HG02885 (cell line): ENCODE measurements at regions not wholly inside any gene's neighbourhood (a gene's known extent, or its start where the extent isn't known, plus 50 kb on each side); places are given as distances from the start of the nearest gene placed in this dataset.
A peak's percentile ranks its signal among the peaks of the same experiment; 100 is the strongest.

Source experiments
- ATAC-seq: cut with Tn5 transposase; IDR thresholded peaks from one replicate; pipeline ENCODE4 v1.9.1; 2021; ENCODE audit warnings: mild to moderate bottlenecking; ENCODE audit not compliant: unreplicated experiment, poor library complexity

DNA sequence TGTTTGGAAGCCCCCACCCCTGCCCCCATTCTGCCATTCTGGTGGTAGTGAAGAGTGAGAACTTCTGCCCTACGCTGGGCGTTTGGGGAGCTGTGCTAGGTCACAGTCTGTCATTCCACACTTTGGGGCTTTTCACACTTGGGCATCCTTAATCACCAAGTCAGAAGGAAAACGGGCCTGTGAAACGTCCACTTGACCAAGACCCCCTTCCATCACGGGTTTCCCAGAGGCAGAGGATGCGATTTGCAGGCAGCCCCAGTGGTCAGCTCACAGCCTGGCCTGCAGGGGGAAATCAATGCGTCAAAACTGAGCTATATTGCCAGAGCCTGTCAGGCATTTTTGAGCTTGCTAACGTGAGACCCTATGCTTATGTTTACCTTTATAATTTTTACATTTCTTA is 663.3 kb upstream of the MGMT start:
- ATAC-seq: no peak

DNA sequence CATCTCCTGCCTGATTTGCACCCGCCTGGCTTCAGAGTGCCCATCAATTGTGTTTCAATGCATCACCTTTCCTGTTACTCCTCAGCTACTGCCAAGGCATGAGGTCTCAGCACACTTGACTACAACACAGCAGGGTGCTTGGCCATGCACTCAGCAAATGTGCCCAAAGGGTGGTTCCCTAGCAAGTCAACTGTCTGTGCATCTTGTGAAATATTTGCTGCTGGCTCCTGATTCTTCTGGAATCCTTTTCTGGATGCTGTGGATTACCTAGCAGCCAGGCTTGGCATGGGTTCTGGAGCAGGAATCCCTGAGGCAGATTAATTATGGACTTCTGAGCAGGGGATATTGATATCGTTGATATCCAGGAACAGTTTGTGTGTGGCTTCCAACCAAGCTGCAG is 662.6 kb upstream of the MGMT start:
- no peak for ATAC-seq

DNA sequence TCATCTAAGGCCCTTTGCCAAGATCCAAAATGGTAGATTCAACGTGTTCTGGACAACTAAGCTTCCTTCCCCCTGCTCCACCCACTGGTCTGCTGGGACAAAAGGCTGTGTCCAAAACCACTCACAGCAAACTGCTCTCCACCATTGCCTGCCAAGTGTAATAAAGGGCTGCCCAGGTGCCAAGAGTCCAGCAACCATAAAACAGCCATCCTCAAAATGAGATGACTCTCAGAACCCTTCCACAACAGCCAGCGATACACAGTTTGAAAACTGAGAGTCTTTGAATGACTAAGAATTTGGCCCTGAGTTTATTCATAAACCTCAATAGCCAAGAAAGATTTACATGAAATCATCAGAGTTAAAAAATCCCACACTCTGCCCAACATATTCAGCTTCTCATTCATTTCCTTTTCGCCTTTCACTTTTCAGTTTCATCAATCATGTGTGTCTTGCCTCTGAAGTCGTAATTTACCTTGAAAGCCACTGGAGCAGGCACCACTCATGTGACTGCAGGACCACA is 658.1 kb upstream of the MGMT start:
- peak; percentile 64 for ATAC-seq

DNA sequence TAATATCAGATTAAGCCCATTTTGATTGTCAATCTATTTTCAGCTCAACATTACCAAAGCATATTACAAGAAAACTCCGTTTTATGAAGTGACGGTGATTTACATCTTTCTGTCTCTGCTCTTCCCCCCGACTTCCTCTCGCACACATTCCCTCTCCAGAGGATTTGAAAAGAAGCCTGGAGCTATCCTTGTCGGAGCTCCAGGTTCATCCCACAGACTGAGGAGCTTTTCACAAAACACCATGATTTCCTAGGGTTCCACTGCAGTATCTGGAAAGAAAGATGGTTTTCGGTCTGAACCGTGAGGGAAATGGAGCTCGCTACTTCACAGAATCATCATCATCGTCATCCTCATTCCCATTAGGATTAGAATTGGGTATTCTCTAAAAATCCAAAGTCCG is 655.5 kb upstream of the MGMT start:
- ATAC-seq: no peak

DNA sequence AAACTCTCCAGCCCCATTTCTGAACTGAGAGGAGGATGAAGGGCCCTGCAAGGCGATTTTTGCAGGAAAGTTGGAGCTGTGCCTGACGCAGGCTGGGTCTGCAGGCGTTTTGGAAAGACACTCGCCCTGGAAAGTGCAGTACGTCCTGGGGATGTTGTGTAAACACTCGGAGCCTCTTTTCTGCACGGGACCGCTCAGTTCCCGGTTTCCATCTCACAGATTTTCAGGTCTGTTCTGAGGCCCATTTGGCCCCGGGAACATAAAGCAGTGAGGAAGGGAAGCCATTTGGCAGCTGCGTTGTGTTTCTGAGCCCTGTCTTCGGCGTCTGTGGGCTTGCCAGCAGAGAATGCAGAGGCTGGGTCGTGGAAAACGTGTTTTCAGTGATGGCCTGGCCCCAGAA is 655.0 kb upstream of the MGMT start:
- ATAC-seq: no peak

- no peak for ATAC-seq
These were observed 653.5 kb upstream of the MGMT start for GRCh38 chr10:128813574-128813973.

DNA sequence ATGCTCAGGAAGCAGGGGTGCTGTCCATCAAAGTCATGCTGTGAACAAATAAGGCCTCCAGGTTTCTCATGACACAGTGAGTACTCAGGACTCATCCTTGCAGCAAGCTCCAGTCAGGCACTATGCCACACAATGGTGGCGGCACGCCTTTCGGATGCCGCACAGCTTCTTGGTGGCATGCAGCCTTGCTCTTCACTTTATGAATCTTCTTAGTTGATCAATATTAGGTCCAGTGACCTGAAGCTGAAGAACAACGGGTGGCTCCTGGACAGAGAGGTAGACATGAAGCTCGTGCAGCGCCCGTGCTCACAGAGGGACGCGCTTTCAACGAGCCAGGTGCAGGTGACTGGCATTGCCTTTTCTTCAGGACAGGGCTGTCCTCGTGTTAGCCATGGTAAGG is 653.0 kb upstream of the MGMT start:
- ATAC-seq: no peak

GRCh38 chr10:128814782-128815181 is 652.3 kb upstream of the MGMT start:
- ATAC-seq: no peak

DNA sequence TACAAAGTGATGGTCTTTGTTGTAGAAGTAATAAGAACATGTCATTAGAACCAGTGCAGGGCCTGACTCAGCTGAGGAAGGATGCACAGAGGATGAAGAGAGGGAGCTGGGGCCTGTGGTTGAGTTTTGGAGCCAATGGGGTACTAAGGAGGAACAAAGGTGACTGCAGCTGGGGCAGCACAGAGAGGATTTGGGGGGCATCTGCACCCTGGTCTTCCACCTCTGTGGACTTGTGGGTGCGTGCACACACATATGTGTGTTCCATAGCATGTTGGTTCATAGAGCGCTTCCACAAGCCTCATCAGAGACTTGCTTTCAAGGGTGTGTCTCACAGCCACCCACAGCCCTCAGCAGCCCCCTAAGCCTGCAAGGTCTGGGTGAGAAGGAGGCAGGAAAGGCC is 650.3 kb upstream of the MGMT start:
- ATAC-seq: no peak

- no peak for ATAC-seq
These were observed 649.4 kb upstream of the MGMT start for GRCh38 chr10:128817636-128818035.

DNA sequence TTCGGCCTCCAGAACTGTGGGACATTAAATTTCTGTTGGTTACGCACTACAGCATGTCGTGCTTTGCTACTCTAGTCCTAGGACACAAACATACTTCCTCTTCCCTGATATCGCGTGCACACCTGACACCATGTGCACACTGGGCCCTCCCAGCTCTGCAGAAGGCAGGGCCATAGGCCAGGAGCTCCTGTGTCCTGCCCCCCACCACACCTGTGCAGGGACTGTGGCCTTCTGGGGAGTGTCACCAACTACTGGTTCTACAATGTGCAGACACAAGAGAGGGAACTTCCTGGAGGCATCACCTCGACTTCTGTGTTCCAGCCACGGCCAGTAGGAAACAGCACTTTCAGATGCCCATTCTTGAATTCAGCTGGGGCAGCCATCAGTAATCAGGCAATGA is 646.4 kb upstream of the MGMT start:
- ATAC-seq: no peak

DNA sequence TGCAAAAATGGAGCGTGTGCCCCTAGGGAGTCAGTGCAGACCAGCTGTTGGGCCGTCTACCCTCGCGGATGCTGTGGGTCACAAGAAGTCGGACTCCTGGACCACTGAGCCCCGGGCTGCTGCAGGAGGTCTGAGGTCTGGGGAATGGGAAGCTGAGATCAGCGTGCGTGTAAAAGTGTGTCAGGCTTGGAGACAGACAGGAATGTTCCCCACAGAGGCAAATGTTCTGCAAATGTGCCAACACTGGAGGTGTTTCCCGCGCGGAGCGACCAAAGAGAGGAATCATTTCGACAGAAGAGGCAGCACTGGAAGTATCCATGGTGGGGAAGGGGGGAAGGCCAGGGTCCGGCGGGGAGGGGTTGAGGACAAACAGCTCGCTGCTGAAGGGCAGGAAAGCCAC is 643.8 kb upstream of the MGMT start:
- no peak for ATAC-seq

DNA sequence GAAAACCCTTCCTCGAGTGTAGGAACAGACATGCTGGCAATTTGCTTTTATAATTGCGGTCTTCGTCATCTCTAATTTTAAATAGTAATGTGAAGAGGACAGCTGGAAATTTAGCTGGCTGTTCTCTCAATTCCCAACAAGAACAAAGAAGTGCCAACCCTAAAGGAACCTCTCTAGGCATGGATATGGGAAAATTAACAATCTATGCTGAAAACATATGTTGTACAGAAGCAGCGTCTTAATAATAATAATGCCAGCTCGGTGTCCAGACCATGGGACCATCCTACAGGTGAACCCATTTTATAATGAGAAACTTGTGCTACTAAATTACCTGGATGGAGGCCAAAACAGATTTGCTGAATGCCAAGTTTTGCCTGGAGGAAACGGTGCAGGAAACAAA is 641.4 kb upstream of the MGMT start:
- ATAC-seq: no peak

GRCh38 chr10:128833671-128834070 is 633.4 kb upstream of the MGMT start:
- ATAC-seq: no peak

- ATAC-seq: no peak
These were observed 631.7 kb upstream of the MGMT start for GRCh38 chr10:128835361-128835760.

- no peak for ATAC-seq
These were observed 629.6 kb upstream of the MGMT start for GRCh38 chr10:128837478-128837877.

DNA sequence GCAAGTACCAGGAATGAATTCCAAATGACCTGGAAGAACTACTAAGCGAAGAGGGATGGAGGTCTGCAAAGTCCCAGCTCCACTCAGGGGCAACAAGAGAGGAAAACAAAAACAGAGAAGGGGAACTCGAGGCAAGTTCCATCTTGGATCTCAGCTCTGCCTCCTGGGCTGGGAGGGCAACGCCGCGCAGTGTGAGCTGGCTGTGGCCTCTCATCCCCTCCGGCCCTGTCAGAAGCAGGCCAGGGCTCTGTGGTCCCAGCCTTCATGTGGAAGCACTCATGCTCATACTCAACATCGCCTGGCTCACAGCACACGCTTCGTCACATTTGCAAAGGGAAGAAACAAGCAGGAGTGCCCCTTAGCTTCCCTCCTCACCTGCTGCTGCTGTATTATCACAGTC is 627.9 kb upstream of the MGMT start:
- no peak for ATAC-seq

- no peak for ATAC-seq
These were observed 627.3 kb upstream of the MGMT start for GRCh38 chr10:128839701-128840100.

- no peak for ATAC-seq
These were observed 623.1 kb upstream of the MGMT start for GRCh38 chr10:128843972-128844371.

DNA sequence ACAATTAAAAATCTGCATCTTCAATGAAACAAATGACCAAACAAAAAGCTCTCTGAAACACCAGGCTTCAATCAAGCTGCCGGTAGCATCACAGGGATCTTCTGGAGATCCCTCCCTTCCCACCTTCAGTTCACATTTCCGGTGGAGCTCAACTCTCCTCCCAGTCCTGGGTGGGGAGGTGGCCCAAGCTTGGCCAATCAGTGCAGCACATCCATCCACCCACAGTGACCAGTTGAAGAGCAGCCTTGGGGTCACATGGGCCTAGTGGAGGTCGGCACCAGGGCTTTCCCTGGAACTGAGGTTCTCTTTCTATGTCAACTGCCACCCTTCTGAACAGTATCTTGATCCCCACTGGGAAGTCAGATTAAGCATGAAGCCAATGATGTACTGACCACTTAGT is 620.1 kb upstream of the MGMT start:
- no peak for ATAC-seq

- no peak for ATAC-seq
These were observed 618.2 kb upstream of the MGMT start for GRCh38 chr10:128848810-128849209.

DNA sequence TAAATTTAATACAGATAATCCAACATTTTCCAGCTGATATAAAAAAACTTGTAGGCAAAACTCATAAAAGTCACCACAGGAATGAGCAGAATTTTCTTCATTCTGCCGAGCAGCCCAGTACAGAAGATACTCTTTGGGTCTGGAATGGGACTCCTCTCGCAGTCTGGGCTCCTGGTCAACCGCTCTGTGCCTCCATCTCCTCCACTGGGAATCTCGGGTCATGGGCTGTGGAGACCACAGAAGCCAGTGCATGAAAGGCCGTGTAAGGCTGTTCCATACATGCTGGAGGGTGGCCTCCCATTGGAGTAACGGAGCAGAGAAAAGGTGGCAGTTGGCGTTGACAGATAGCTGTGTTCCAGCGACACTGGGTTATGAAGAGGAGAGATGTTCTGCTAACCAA is 616.4 kb upstream of the MGMT start:
- ATAC-seq: no peak

DNA sequence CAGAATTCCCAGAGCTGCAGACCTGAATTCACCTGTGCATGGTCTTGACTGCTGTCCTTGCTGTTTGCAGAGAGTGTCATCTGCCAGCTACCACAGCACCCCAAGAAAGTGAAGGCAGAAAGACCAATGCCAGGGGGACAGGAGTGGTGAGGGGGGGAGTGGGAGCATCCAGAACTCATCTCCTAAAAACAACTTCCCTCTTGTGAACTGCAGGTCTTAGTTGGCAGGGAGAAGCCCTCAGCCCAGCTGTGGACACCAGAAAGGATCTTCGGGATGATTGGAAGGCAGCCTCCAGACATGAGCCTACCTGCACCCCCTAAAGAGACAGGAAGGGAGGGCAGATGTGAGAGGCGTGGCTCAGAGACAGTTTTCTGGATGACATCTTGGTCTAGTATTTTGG is 615.8 kb upstream of the MGMT start:
- ATAC-seq: no peak
